ENCODE measurements at regions not wholly inside any gene's neighbourhood (a gene's known extent, or its start where the extent isn't known, plus 50 kb on each side); places are given as distances from the start of the nearest gene placed in this dataset.

DNA sequence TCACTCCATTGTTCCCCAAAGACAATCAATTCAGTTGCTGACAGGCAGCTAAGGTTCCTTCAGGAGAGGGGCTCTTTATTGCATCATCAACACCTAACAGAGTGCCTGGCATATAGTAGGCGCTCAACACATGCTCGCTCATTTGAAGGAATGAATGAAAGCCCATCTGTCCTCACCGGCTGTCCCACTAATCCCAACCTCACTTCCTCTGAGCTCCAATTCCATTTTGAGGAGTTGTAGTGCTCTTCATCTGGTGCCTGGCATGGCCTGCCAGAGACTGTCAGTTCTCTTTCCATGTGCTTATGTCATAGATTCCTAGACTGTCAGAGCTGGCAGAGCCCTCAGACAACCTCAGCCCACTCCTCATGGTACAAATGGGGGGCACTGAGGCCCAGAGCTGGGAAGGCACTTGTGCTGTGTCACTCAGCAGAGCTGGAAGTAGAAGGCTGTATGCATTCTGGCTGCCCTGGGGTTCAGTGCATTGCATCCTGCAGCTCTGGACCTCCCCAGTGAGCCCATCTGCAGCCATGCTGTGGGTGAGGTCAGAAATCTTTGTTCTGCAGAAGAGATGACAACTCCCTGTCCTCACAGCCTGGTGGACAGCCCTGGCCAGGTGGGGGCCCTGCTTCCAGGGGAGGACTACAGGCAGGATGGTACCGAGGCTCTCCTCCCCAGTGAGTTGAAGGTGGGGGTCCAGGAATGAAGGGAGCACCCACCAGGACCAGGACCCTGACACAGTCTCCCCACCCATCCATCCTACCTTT lies 134.9 kb upstream of the PJA1 start:
- DNase-seq = no peak

DNA sequence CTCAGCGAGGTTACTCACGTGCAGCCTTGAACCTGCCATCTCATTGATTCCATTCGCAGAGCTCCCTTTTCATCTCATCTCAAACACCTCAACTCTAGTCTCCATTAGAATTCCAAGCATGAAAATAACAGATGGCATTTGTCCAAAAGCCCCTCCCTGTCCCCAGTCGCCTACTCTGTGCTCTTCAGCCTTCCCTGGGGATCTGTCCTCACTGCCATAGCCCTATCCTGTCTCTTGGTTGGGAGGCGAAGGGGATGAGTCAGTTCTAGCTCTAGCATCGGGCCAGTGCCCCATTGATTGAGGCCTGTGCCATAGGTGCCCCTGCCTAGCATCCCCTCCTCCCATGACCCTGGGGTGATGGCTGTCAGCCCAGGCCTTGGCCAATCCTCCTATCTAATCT lies 134.0 kb upstream of the PJA1 start:
- no peak for DNase-seq

DNA sequence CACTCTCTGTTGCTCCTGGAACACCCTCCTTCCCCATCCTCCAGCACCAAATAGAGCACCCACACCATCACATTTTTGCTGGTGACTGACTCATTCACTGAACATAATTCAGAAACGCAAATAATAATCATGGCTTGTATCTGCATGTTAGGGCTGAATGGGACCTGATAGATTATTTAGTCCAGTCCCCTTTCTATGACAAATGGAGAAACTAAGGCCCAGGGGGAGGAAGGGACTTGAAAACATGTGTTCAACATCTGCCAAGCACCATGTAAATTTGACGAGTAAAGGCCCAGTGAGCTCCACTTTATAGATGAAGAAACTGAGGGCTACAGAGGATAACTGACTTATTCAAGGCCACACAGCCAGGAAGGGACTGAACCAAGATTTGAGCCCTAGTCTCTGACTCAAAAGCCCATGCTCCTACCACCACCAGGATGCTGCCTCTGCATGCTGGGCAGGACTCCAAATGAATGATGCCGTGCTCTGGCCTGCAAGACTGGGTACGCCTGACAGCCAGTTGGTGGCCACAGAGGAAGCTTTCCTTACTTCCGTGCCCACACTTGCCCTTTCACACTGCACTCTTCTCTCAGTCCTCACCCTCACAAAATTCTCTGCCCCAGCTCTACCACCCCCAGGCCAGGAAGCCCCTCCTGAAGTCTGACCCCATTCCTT lies 133.3 kb upstream of the PJA1 start:
- DNase-seq = no peak

DNA sequence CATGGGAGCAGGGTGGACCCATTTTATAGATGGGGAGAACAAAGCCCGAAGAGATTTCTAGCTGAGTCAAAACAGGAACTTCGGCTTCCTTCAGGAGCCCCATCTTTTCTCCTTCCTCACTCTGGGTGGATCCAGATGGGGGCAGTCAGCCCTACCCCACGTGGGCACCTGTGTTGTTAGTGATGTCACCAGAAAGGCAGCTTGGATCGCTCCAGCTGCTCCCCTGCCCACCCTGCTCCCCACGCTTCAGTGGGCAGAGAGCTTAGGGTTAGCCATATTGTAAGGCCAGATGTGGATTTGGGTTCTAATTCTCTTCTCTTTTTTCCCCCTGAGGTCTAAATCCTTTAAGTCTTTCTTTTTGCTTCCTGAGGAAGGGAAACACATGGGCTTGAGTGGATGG lies 132.3 kb upstream of the PJA1 start:
- no peak for DNase-seq

DNA sequence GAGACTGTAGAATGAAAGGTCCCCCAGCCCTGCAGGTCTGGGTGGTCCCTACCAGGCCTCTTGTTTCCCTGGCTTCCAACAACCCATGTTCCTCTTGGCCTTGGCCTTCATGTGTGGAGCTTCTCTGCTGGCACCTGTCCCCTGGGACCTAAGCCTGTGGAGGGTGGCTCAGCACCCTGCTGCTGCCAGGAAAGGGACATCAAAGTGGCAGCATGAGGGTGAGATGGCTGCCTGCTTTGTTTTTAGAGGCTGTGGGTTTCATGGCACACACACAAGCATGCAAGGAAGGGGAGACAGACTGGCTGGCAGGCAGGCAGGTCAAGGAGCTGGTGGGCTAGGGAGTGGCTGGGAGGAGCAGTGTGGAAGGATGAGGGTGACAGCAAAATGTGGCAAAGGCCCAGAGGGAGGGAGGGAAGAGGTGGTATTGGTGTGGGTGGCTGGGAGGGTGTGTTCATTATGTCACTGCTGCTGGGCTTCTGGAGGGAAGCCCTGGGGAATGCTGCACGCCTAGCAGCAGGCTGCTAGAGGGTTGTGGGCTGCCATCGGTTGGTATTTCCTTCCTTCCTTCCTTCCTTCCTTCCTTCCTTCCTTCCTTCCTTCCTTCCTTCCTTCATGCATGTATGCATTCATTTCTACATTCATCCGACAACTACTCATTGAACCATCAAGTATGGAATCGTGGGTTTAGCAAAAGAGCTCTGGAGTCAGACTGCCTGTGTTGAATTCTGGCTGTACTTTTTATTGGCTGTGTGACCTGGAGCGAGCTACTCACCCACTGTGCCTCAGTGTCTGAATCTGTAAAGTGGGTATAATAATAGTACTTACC lies 128.7 kb upstream of the PJA1 start:
- no peak for DNase-seq

DNA sequence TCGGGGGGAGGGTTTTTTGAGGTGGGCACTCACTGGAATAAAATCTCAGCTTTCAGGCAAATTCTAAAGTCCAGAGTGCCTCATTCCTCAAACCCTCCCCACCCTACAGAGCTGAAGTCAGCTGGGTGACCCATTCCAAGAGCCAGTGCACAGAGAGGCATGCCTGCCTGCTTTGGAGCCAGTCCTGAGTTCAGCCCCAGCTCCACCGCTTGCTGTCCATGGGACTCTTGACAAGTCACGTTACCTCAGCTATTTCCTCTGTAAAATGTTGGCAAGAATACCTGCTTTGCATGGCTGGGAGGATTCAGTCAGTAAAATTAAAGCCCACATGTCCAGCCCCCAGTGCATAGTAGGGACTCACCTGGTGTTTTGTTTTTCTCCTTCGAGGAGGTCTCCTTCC lies 125.9 kb upstream of the PJA1 start:
- no peak for DNase-seq

DNA sequence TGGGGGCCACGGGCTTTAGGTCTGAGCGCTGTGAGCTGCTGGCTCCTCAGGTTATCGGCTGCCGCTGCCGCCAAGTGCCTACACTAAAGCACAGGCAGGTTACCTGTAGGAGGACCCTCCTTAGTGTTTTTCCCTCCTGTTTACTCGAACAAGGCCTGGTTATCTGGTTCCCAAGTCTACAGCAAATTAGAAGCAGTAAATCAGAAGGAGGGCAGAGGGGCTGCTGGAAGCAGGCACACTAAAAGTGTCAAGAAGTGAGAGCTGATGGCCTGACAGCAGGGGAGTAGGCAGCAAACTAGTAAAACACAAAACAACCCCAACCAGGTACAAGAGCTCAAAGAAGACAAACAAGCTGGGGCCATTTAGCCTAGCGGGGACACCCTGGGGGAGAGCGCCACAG lies 125.0 kb upstream of the PJA1 start:
- no peak for DNase-seq

DNA sequence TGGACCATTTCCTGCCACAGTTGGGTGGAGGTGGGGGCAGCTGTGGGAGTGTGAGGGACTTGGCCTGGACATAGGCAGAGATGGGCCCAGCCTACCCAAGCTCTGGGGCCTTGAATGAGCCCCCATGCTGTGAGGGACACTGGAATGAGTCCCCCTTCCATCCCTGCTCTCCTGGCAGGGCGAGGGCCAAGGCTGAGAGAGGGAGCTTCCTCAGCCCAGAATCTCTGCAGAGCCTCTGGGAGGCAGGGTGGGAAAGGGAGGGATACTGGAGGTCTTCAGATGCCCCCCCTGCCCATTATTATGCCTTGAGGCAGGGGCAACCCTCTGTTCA lies 124.5 kb upstream of the PJA1 start:
- DNase-seq = no peak

DNA sequence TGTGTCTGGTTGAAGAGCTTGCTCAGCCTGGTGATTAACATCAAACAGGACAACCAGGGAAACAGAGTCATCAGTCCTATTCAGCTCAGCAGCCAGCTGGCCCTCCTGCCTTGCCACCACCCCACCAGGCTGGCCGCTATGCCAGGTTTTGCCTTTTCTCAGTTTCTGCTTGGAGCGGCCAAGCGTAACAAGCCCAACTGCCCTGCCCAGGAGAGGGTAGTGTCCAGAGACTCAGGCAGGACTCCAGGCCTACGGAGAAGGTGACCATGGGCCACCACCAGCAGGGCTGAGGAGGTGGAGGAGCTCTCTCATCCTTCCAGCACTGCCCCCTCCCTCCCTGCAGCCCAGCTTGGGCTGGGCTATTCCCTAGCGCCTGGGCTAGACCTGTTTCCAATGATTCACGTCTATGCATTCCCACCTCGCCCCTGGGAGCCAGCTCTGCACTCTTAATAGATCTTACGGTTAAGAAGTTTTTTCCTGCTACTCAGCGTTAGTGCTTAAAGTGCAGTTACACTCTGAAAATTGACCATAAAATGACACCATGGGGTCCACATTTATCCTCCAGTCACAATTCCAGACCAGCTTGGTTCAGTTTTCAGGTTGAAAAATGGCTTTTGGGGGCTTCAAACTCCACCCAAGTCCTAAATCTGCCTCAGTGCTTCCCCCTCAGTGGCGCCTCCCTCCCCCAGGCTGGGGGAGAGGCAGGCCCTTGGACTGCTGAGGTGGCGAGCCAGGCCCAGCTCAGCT lies 124.0 kb upstream of the PJA1 start:
- DNase-seq = peak; percentile 45

DNA sequence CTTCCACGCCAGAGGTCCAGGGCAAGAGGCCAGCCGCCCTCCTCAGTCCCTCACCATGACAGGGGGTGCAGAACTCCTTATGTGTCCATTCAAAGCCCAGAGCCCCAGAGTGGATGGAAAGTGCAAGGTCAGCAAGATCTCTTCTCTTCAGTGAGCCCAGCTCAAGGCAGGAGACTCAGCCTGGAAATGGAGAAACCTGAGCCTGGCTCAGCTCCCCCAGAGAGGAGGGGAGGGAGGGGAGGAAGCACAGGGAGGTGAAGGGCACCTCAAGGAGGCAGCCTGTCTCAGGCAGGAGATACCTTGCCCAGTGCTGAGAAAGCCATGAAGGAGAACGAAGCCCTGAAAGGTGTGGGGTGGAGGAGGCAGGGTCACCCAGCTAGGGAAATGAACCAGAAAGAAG lies 121.8 kb upstream of the PJA1 start:
- DNase-seq = no peak

DNA sequence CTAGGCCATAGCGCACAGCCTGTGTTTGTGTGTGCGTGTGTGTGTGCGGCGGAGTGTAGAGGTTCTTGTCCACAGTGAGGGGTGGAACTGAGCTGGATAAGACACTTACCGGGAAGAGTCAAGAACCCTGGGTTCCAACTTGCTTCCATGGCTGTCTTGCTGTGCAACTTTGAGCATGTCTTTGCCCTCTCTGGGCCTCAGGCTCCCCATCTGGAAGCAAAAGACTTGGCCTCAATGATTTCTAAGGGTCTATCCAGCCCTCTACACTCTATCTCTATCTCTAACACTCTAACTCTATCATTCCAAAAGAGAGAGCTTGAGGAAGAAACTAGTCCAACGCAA lies 121.3 kb upstream of the PJA1 start:
- no peak for DNase-seq

DNA sequence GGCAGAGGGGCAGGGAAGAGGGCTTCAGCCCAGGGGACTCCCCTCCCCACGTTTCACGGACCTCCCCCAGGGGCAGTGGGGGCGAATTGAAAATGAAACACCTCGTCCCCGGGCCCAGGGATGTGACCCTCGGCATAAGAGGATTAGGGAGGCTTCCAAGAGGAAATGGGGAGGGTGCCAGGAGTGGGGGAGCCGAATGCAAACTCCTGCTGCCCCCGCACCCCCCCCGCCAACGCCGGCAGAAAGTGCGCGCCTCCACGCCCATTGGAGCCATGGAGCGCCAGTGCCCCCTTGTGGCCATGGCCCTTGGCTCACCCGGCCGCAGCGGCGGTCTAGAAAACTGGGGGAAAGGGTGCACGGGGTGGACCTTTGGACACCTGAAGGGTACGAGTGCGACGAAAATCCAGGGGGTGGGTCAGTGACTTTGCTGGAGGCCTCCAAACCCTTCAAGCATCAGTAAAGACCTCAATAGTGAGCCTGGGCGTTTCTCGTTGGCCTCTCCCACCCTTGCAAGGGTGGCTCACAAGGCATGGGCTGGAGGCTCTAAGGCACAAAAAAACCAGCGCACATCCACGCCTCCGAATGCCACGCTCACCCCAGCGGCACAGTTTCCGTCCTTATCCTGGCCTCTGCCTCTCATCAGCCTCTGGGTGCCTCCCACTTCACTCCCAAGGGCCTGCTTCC lies 120.8 kb upstream of the PJA1 start:
- DNase-seq = peak; percentile 81

DNA sequence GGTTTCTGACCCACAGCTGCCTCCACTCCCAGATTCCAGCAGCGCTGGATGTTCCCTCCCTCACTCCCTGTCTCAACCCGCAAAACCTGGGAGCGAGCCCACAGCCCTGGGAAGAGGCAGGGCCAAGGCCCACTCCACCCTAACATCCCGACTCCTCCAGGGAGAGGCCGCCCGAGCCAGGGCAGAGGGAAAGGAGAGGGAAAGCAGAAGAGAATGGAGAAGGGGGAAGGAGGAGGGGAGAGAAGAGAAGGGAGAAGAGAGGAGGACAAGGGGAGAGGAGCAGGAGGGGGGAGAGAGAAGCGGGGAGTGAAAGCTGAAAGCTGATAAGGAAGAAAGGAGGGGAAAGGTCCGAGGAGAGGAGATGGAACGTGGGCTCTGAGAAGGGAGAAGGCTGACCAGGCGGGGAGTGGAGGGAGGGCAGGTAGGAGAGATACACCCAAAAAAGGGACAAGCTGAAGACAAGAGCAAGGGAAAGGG lies 120.2 kb upstream of the PJA1 start:
- peak; percentile 82 for DNase-seq

DNA sequence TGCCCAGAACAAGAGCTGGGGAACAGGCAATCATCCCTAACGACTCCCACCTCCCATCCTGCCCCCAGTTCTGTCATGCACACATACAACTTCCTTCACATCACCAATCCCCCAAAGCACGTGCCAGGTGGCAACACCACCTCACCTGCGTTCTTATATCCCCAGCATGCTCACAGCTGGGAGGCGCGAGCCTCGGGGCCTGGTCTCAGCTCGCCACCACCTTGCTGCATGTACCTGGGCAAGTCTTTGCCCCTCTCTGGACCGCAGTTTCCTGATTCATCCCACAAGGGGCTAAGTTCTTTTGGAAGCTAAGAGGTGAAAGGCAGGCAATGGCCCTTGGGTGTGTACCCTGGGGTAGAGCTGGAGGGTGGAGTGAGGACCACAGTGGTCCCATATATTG lies 119.2 kb upstream of the PJA1 start:
- DNase-seq = no peak

DNA sequence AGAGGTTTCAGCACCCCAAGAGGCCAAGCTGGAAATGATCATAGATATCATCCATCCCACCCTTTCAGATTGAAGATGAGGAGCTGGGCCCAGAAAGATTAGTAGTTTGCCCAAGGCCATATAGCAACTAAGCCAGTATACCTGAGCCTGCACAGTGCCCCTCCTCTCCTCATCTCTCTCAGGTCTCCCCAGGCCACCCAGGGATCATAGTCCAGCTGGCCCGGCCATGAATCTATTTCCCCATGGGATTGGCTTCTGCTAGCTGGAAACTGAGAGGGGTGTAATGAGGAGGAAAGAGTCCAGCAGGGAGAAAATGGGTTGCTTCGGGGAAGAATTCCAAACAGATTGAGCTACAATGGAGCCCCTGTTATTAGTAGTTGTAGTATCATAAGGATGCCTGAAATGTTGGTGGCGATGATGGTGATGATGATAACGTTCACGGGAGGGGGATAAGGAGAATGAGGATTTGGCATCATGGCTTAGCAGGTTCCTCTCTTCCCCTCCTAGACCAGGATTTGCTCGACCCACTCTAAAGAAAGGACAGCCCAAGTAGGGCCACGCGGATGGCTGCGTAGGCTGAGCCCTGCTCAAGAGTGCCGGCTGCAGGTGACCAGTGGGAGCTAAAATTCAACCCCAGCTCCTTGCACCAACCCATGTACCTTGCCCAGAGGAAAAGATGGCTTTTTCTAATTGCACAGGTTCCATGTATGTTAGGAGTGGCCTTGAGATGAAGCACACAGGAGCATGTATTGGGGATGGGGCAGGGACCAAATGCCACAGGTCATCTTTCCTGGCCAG lies 117.8 kb upstream of the PJA1 start:
- no peak for DNase-seq

DNA sequence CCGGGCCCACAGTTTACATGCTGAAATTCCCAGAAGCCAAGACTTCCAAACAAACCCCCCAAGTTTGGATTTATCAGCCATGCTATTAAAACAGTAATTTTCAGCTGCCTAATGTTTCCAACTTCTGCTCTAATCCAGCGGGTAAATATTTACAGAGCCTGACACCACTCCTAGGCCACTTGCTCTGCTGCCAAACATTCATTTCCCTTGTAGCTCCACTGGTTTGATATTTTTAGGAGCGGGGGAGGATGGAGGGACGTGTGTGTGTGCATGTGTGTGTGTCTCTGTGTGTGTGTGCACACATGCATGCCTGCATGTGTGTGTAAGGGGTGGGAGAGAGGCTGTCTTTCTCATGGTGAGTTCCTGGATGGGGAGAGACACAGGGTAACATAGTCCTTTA lies 115.7 kb upstream of the PJA1 start:
- DNase-seq = no peak

DNA sequence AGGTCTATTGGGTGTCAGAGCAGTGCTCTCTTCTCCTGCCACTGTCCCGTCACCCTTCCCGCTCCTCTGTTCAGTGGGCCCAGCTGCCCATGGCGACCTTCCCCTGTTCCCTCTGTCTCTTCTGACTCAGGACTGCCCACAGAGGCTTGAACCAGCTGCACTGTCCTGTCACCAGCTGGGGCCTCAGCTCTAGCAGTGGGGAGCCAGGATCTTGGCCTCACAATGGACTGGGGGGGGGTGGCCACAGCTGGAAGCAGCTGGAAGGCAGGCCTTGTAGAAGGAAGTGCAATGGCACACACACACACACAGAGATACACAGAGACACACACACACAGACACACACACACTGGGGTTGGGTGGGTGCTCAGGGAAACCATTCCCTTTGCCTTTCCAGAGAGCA lies 114.0 kb upstream of the PJA1 start:
- no peak for DNase-seq

DNA sequence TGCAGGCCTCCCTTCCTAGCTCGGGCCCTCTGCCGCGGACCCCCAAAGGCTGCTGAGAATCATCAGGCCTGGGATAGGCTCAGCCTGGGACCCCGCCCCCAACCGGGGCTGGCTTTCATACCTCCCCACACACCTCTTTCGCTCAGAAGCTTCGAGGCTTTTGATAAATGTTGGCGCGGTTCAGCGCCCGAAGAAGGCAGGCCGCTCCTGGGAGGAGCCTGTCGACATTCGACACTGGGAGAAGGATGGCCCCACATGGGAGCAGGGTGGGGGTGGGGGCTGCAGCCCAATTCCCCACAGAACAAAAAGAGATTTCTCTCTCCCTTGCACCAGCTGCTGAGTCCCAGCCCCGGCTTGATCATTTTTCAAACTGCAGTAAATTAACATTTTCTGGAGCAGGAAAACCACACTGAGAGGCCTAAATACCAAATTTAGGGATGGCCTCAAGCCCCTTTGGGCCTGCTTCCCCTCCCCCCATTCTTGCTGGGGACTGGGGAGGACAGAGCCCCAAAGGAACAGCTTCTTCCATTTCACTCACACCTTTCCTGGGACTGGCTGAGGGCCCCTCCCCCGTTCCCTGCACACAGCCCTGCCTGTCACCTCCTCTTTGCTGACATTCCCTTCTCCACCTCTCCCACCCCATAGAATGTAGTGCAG lies 112.9 kb upstream of the PJA1 start:
- DNase-seq = no peak

DNA sequence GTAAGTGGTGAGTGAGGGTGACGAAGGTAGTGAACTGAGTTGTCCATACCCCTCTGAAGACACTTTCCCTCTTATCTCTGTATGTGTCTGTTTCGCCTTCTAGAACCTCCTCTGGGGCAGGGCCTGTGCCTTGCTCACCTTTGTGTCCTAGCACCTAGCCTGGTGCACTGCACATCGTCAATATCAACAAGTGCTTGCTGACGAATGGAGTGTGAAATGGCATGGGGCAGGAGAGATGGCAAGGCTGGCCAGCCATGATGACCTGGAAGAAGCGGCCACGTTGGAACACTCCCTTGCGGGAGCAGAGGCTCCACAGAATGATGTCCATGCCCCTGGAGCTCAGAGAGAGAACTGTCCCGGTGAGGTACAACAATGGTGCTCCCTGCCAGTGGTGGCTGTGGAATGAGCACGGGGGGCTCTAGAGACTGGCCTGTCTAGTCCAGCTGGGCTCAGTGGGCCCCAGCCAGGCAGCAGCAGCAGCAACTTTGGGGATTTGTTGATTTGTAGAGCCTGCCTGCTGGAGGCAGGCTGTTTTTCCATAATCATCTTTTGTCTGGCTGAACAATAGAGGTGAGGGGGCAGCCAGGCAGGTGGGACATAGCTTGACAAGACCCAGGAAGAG lies 112.2 kb upstream of the PJA1 start:
- DNase-seq = no peak

DNA sequence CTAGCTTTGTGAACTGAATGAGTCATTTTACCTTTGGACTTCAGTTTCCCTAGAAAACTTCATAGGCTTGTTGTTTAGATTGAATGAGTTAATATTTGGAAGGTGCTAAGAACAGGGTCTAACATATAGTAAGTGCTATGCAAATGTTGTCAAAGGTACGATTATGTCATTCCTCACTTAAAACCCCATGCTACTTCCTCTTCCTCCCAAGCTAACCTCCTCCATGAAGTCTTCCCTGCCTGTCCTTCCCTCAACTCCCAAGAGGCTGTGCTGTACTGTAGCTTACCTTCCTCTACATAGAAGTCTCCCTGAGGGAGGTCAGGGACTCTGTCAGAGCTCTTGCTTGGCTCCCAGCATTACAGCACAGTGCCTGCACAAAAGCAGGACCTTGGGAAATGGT lies 103.4 kb upstream of the PJA1 start:
- DNase-seq = no peak

DNA sequence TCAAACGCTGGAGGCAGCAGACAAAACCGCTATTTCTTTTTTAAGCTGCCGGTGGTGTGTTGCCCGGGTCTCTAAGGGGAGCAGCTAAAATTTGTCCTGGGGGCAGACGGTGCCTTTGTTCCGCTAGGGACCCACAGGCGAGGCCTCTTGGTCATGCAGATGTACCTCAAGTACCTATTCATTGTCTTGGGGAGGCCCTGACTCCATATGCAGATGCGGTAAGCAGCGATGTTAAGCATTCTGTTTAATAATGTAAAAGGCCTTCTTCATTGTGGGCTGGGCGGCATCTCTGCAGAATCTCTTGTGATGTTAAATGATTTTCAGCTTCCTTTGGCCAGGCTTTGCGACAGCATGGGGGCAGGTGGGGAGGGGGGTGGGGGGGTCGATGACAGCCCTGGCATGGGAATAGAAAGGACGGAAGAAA lies 98.9 kb upstream of the PJA1 start:
- no peak for DNase-seq
